HepG2 (cell line): ENCODE measurements at regions not wholly inside any gene's neighbourhood (a gene's known extent, or its start where the extent isn't known, plus 50 kb on each side); places are given as distances from the start of the nearest gene placed in this dataset.

ENCODE experiments used
- ATAC-seq: fragments of 200-7000 bp; cut with Tn5 transposase; 3 replicates; pipeline ENCODE4 v1.9.1; 2020; ENCODE audit warnings: mild to moderate bottlenecking, moderate library complexity
- BruUV-seq: library from RNA; stranded (reverse); fragments of 400-500 nt; replicated peaks from 2 replicates; lab custom pipeline; 2021; lab: Mats Ljungman, UMichigan
- CTCF ChIA-PET: fragments of 300-600 bp; formaldehyde crosslinking; extraction: SDS; loops from one replicate; lab custom pipeline; 2021; ENCODE audit warnings: low total read pairs, inconsistent platforms, low intra/inter-chr PET ratio; lab: Yijun Ruan, JAX
- POLR2A ChIA-PET: fragments of 350-600 bp; sonication (Branson Sonifier 250); formaldehyde crosslinking; loops from one replicate; lab custom pipeline; 2020; ENCODE audit warnings: antibody characterized with exemption, inconsistent platforms; lab: Yijun Ruan, JAX
- DNase-seq: peaks from one replicate; pipeline ENCODE4 v3.0.0-alpha.2; 2015; ENCODE audit warnings: low spot score
- FAIRE-seq: peaks from 3 replicates; lab custom pipeline; 2011; peaks lifted over from hg19 to GRCh38; lab: Jason Lieb, UNC
- H2AFZ ChIP-seq: one replicate; pipeline ENCODE4 v1.6.1; 2011; ENCODE audit warnings: low read length, inconsistent platforms
- H3K27ac ChIP-seq: fragments of 300-600 bp; 3 replicates; pipeline ENCODE4 v1.8.0; 2011; ENCODE audit warnings: mixed run types, mild to moderate bottlenecking, mixed read lengths, low read length, inconsistent platforms; ENCODE audit not compliant: insufficient read depth; ENCODE audit errors: extremely low read length
- H3K27me3 ChIP-seq, 2 experiments: fragments of 200-600 bp in 1 of 2; 2 replicates in 1 of 2; 3 replicates in 1 of 2; pipeline versions ENCODE4 v1.6.0 to v1.8.0; 2011; ENCODE audit warnings: low read length in 2 of 2, mild to moderate bottlenecking in 2 of 2, moderate library complexity in 2 of 2, inconsistent platforms in 1 of 2; ENCODE audit not compliant: insufficient read depth in 2 of 2, control insufficient read depth in 1 of 2
- H3K36me3 ChIP-seq, 2 experiments: fragments of 200-600 bp in 1 of 2; replicated peaks in 1 of 2; 2 replicates in 1 of 2; 3 replicates in 1 of 2; pipeline versions ENCODE4 v1.5.1 to v1.8.0; 2011; ENCODE audit warnings: low read length in 2 of 2, inconsistent platforms in 1 of 2; ENCODE audit not compliant: insufficient read depth in 2 of 2, control insufficient read depth in 1 of 2
- H3K4me1 ChIP-seq: 2 replicates; pipeline ENCODE4 v1.5.1; 2012; ENCODE audit warnings: low read length, inconsistent platforms; ENCODE audit not compliant: insufficient read depth
- H3K4me2 ChIP-seq: 2 replicates; pipeline ENCODE4 v1.6.0; 2011; ENCODE audit warnings: low read depth, low read length, inconsistent platforms
- H3K4me3 ChIP-seq, 3 experiments: fragments of 200-600 bp in 1 of 3; sonication (generic), shearing (Covaris generic) in 1 of 3; replicated peaks in 1 of 3; 2 replicates each; pipeline ENCODE4 v1.5.1; 2011 to 2016; ENCODE audit warnings: low read length in 3 of 3, inconsistent platforms in 2 of 3, low read depth in 2 of 3, mild to moderate bottlenecking in 2 of 3, control low read depth in 1 of 3, mixed read lengths in 1 of 3; ENCODE audit not compliant: insufficient read depth in 1 of 3
- H3K79me2 ChIP-seq: one replicate; pipeline ENCODE4 v1.6.1; 2011; ENCODE audit warnings: low read length, inconsistent platforms; ENCODE audit not compliant: insufficient read depth
- H3K9ac ChIP-seq: 2 replicates; pipeline ENCODE4 v1.6.0; 2011; ENCODE audit warnings: mild to moderate bottlenecking, low read depth, low read length, inconsistent platforms; ENCODE audit not compliant: insufficient read depth
- H3K9me3 ChIP-seq: 2 replicates; pipeline ENCODE4 v1.5.1; 2012; ENCODE audit warnings: mild to moderate bottlenecking, low read length
- H4K20me1 ChIP-seq: 2 replicates; pipeline ENCODE4 v1.6.0; 2011; ENCODE audit warnings: inconsistent platforms, mild to moderate bottlenecking, low read length, moderate library complexity; ENCODE audit not compliant: insufficient read depth
- FOSL1 ChIP-seq: sonication (generic); formaldehyde crosslinking; IDR thresholded peaks from 2 replicates; pipeline ENCODE4 v1.9.0; 2021; ENCODE audit warnings: missing genetic modification reagents, borderline replicate concordance
- GTF3A ChIP-seq: sonication (generic); formaldehyde crosslinking; conservative IDR thresholded peaks from 2 replicates; pipeline ENCODE4 v1.4.0; 2020; ENCODE audit warnings: mild to moderate bottlenecking, missing genetic modification reagents
- NFKBIZ ChIP-seq: IDR thresholded peaks from 2 replicates; pipeline ENCODE4 v1.6.1; 2018; ENCODE audit warnings: missing genetic modification reagents, missing compliant biosample characterization
- TBL1XR1 ChIP-seq: fragments of 150-350 bp; IDR thresholded peaks from 2 replicates; pipeline ENCODE4 v1.6.1; 2014; ENCODE audit warnings: borderline replicate concordance, low read length; ENCODE audit not compliant: partially characterized antibody
- ZNF772 ChIP-seq: sonication (generic); formaldehyde crosslinking; IDR thresholded peaks from 2 replicates; pipeline ENCODE4 v1.5.0; 2020; ENCODE audit warnings: mild to moderate bottlenecking, missing genetic modification reagents
- ZNF777 ChIP-seq: sonication (generic); formaldehyde crosslinking; IDR thresholded peaks from 2 replicates; pipeline ENCODE4 v1.4.0; 2020; ENCODE audit warnings: missing genetic modification reagents
- WGBS: methylation state at CpG from one replicate; pipeline ENCODE4 v1.1.6; 2017; ENCODE audit warnings: low lambda C conversion rate; 5-methylcytosine and 5-hydroxymethylcytosine counted together
- in situ Hi-C: cut with HindIII; loops from 2 replicates; pipeline ENCODE4 v1.10.0; 2017; ENCODE audit warnings: low pct_unique_long_range_greater_than_20kb; ENCODE audit not compliant: extremely low pct_ligation_motif_present
- intact Hi-C: fragments of 100-400 bp; cut with micrococcal nuclease; formaldehyde crosslinking; loops from one replicate; pipeline ENCODE4 v1.10.0; 2022; ENCODE audit not compliant: unreplicated experiment
- TF ChIP-seq, protein P1 (sequence below): sonication (generic); formaldehyde crosslinking; IDR thresholded peaks from 2 replicates; pipeline ENCODE4 v1.4.0; 2020; ENCODE audit warnings: mild to moderate bottlenecking, missing genetic modification reagents
- TF ChIP-seq, protein P2 (sequence below): sonication (generic); formaldehyde crosslinking; IDR thresholded peaks from 2 replicates; pipeline ENCODE4 v1.5.1; 2020; ENCODE audit warnings: mild to moderate bottlenecking, moderate library complexity, missing genetic modification reagents

DNA sequence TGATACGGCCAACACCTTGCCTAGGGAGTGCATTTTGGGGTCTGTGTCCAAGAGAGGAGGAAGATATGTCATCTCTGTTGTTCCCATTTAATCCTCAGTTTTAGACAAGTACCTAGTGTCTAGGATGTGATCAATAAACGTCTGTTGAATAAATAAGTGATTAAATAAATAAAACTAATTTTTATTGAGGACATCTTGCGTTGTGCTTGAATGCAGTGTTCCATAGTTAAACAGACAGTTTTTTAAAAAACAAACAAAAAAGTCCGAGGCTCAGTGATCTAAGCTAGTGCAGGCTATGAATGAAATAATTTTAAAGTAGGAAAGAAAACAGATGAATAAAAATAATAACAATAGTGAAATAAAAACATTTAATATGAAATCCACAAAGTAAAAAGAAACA is 283.0 kb upstream of the MAF start:
- Histone ChIP-seq H2AFZ (no peak overlapping the region), H3K4me2 (no peak overlapping the region), H3K4me3 (no peak overlapping the region), H3K36me3 (no peaks in the 10 kb centered on the region), H3K9ac (no peak overlapping the region), H3K27ac (no peak overlapping the region), H3K27me3 (no peaks in the 10 kb centered on the region; a peak in 1 of 5 replicates)
- FAIRE-seq (no peak), ATAC-seq (no peak)
- ChIA-PET CTCF (no interaction called here), POLR2A (no interaction called here)
- in situ Hi-C loops (no loop called here), intact Hi-C loops (no loop called here)
- TF ChIP-seq ZNF777 (CRISPR knock-in tag) (no peak), TBL1XR1 (no peak), NFKBIZ (CRISPR knock-in tag) (no peak), ZNF772 (no peak), FOSL1 (CRISPR knock-in tag) (no peak), GTF3A (CRISPR knock-in tag) (no peak)
- TF ChIP-seq, protein P1, sequence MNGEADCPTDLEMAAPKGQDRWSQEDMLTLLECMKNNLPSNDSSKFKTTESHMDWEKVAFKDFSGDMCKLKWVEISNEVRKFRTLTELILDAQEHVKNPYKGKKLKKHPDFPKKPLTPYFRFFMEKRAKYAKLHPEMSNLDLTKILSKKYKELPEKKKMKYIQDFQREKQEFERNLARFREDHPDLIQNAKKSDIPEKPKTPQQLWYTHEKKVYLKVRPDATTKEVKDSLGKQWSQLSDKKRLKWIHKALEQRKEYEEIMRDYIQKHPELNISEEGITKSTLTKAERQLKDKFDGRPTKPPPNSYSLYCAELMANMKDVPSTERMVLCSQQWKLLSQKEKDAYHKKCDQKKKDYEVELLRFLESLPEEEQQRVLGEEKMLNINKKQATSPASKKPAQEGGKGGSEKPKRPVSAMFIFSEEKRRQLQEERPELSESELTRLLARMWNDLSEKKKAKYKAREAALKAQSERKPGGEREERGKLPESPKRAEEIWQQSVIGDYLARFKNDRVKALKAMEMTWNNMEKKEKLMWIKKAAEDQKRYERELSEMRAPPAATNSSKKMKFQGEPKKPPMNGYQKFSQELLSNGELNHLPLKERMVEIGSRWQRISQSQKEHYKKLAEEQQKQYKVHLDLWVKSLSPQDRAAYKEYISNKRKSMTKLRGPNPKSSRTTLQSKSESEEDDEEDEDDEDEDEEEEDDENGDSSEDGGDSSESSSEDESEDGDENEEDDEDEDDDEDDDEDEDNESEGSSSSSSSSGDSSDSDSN = no peak
- TF ChIP-seq, protein P2, sequence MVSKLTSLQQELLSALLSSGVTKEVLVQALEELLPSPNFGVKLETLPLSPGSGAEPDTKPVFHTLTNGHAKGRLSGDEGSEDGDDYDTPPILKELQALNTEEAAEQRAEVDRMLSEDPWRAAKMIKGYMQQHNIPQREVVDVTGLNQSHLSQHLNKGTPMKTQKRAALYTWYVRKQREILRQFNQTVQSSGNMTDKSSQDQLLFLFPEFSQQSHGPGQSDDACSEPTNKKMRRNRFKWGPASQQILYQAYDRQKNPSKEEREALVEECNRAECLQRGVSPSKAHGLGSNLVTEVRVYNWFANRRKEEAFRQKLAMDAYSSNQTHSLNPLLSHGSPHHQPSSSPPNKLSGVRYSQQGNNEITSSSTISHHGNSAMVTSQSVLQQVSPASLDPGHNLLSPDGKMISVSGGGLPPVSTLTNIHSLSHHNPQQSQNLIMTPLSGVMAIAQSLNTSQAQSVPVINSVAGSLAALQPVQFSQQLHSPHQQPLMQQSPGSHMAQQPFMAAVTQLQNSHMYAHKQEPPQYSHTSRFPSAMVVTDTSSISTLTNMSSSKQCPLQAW (CRISPR knock-in tag) = no peak
- TF ChIP-seq, all 625 proteins: peak for 0
- no TSS peak for BruUV-seq
- Histone ChIP-seq H3K4me1 (no peaks in the 10 kb centered on the region), H3K9me3 (no peaks in the 10 kb centered on the region), H4K20me1 (no peaks in the 10 kb centered on the region), H3K79me2 (no peaks in the 10 kb centered on the region)
- 1% methylated on average over 4 of the region's 4 CpGs for WGBS
- no peak for DNase-seq
